K562 (cell line): ENCODE measurements at regions not wholly inside any gene's neighbourhood (a gene's known extent, or its start where the extent isn't known, plus 50 kb on each side); places are given as distances from the start of the nearest gene placed in this dataset.

Experiments used
- EP400 ChIP-seq: fragments of 450-650 bp; IDR thresholded peaks from 2 replicates; pipeline ENCODE4 v1.6.1; 2017; ENCODE audit warnings: antibody characterized with exemption, mild to moderate bottlenecking, moderate library complexity
- GATA2 ChIP-seq: sonication (generic); formaldehyde crosslinking; IDR thresholded peaks from 2 replicates; pipeline ENCODE4 v1.4.0; 2020; ENCODE audit warnings: mild to moderate bottlenecking, missing genetic modification reagents
- HMG20A ChIP-seq: fragments of 450-650 bp; formaldehyde crosslinking; conservative IDR thresholded peaks from 2 replicates; pipeline ENCODE4 v1.4.0; 2020; ENCODE audit warnings: mild to moderate bottlenecking, mixed read lengths
- HMG20B ChIP-seq: fragments of 250-450 bp; sonication (Bioruptor Pico); IDR thresholded peaks from 2 replicates; pipeline ENCODE4 v1.5.0; 2021; ENCODE audit warnings: mild to moderate bottlenecking
- MCM7 ChIP-seq, 2 experiments: fragments of 450-650 bp; IDR thresholded peaks; 2 replicates each; pipeline ENCODE4 v1.6.1; 2016 to 2018
- NCOA1 ChIP-seq: fragments of 450-650 bp; IDR thresholded peaks from 2 replicates; pipeline ENCODE4 v1.6.1; 2016; ENCODE audit warnings: low read depth
- PHF21A ChIP-seq: fragments of 450-650 bp; IDR thresholded peaks from 2 replicates; pipeline ENCODE4 v1.6.1; 2017; ENCODE audit warnings: low read depth, borderline replicate concordance
- PHTF2 ChIP-seq: fragments of 250-450 bp; sonication (Bioruptor Pico); IDR thresholded peaks from 2 replicates; pipeline ENCODE4 v1.5.0; 2021; ENCODE audit warnings: mild to moderate bottlenecking
- SMARCE1 ChIP-seq: fragments of 450-650 bp; IDR thresholded peaks from 2 replicates; pipeline ENCODE4 v1.7.1; 2016; ENCODE audit warnings: mild to moderate bottlenecking
- SNIP1 ChIP-seq: fragments of 450-650 bp; IDR thresholded peaks from 2 replicates; pipeline ENCODE4 v1.7.1; 2017; ENCODE audit warnings: low read depth, mild to moderate bottlenecking
- TCF7 ChIP-seq: sonication (generic); IDR thresholded peaks from 2 replicates; pipeline ENCODE4 v1.6.1; 2016; ENCODE audit warnings: antibody characterized with exemption, borderline replicate concordance
- TEAD4 ChIP-seq, 2 experiments: sonication (generic) in 1 of 2; formaldehyde crosslinking in 1 of 2; IDR thresholded peaks; 2 replicates each; pipeline versions ENCODE4 v1.6.1 to v1.8.0; 2012 to 2022; ENCODE audit warnings: borderline replicate concordance in 1 of 2, inconsistent platforms in 1 of 2, low read length in 1 of 2, mild to moderate bottlenecking in 1 of 2, missing genetic modification reagents in 1 of 2
- ZNF584 ChIP-seq: fragments of 200-800 bp; sonication (Bioruptor generic); IDR thresholded peaks from 2 replicates; pipeline ENCODE4 v1.6.1; 2016; ENCODE audit warnings: low read depth, mild to moderate bottlenecking, missing genetic modification characterization, missing compliant biosample characterization
- ZNF76 ChIP-seq: fragments of 250-450 bp; sonication (Bioruptor Pico); IDR thresholded peaks from 2 replicates; pipeline ENCODE4 v1.4.0; 2020; ENCODE audit warnings: mild to moderate bottlenecking, moderate library complexity, borderline replicate concordance
- ZNF79 ChIP-seq: fragments of 250-450 bp; sonication (Bioruptor Pico); IDR thresholded peaks from 2 replicates; pipeline ENCODE4 v1.4.0; 2020; ENCODE audit warnings: low read depth, mild to moderate bottlenecking, moderate library complexity
- ZZZ3 ChIP-seq: fragments of 450-650 bp; IDR thresholded peaks from 2 replicates; pipeline ENCODE4 v1.6.1; 2016; ENCODE audit warnings: antibody characterized with exemption, mild to moderate bottlenecking, moderate library complexity
- TF ChIP-seq, protein P1 (sequence below), 3 experiments: fragments of 200-800 bp in 1 of 3; fragments of 250-450 bp in 1 of 3; fragments of 450-650 bp in 1 of 3; sonication (Bioruptor Pico) in 1 of 3; sonication (Bioruptor generic) in 1 of 3; formaldehyde crosslinking in 1 of 3; IDR thresholded peaks; 2 replicates each; pipeline versions ENCODE4 v1.6.1 to v1.8.0; 2016 to 2022; ENCODE audit warnings: mild to moderate bottlenecking in 2 of 3, missing genetic modification characterization in 2 of 3, missing compliant biosample characterization in 1 of 3, moderate library complexity in 1 of 3
- TF ChIP-seq, protein P2 (sequence below): fragments of 450-650 bp; IDR thresholded peaks from one replicate; pipeline ENCODE4 v1.6.1; 2018; ENCODE audit warnings: mild to moderate bottlenecking, moderate library complexity; ENCODE audit not compliant: partially characterized antibody
- TF ChIP-seq, protein P3 (sequence below): IDR thresholded peaks from 2 replicates; pipeline ENCODE4 v1.6.1; 2012; ENCODE audit warnings: low read depth, low read length, improper control_type of control experiment, borderline replicate concordance

DNA sequence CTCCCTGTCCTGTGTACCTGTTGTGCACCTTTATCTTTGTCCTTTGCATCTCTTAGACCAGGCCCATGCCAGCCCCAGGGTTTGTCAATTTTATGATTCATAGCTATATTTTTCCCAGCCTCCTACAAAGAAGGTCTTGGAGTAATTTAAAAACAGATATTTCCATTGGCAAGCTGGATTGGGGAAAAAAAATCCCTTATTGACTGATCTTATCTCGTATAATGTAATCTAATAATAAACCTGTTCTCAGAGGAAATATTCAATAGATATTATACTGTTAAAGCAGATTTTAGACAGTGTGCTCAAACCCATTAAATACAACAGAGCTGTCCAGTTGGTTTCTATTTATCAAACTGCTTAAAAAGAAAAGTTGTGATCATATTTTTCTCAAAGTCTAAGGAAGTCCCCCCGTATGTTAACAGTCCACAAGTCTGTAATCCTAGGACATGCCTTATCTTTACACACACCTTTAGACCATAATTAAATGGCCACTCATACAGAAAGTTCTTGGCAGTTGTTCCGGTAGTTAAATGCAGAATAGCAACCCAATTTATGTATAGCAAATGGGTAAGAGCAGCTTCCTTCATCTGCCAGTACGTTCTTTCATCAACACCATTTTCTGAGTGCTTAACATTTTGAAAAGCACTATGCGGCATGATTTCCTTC, 700.9 kb upstream of the NR2F2 start (continued):
- TF ChIP-seq, protein P1, sequence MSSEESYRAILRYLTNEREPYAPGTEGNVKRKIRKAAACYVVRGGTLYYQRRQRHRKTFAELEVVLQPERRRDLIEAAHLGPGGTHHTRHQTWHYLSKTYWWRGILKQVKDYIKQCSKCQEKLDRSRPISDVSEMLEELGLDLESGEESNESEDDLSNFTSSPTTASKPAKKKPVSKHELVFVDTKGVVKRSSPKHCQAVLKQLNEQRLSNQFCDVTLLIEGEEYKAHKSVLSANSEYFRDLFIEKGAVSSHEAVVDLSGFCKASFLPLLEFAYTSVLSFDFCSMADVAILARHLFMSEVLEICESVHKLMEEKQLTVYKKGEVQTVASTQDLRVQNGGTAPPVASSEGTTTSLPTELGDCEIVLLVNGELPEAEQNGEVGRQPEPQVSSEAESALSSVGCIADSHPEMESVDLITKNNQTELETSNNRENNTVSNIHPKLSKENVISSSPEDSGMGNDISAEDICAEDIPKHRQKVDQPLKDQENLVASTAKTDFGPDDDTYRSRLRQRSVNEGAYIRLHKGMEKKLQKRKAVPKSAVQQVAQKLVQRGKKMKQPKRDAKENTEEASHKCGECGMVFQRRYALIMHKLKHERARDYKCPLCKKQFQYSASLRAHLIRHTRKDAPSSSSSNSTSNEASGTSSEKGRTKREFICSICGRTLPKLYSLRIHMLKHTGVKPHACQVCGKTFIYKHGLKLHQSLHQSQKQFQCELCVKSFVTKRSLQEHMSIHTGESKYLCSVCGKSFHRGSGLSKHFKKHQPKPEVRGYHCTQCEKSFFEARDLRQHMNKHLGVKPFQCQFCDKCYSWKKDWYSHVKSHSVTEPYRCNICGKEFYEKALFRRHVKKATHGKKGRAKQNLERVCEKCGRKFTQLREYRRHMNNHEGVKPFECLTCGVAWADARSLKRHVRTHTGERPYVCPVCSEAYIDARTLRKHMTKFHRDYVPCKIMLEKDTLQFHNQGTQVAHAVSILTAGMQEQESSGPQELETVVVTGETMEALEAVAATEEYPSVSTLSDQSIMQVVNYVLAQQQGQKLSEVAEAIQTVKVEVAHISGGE (CRISPR knock-in tag; IDR thresholded peaks at IDR 0.05), result no peak
- TF ChIP-seq TCF7, result no peak
- TF ChIP-seq MCM7 (IDR thresholded peaks at IDR 0.05), result no peak
- no peak for TF ChIP-seq HMG20B (CRISPR knock-in tag)
- no peak for TF ChIP-seq PHF21A
- TF ChIP-seq, protein P2, sequence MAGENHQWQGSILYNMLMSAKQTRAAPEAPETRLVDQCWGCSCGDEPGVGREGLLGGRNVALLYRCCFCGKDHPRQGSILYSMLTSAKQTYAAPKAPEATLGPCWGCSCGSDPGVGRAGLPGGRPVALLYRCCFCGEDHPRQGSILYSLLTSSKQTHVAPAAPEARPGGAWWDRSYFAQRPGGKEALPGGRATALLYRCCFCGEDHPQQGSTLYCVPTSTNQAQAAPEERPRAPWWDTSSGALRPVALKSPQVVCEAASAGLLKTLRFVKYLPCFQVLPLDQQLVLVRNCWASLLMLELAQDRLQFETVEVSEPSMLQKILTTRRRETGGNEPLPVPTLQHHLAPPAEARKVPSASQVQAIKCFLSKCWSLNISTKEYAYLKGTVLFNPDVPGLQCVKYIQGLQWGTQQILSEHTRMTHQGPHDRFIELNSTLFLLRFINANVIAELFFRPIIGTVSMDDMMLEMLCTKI, result no peak
- peak; percentile 46; the same call in 1 of the 2 replicates for TF ChIP-seq SMARCE1
- no peak for TF ChIP-seq SNIP1
- no peak for TF ChIP-seq PHTF2
- TF ChIP-seq ZNF76 (CRISPR knock-in tag), result no peak
- TF ChIP-seq NCOA1, result peak; percentile 19; the same call in 1 of the 2 replicates
- TF ChIP-seq TEAD4 (IDR thresholded peaks at IDR 0.05; ENCODE audit: low read length), result peak; percentile 79
- TF ChIP-seq TEAD4 (CRISPR knock-in tag; IDR thresholded peaks at IDR 0.05; ENCODE audit: borderline replicate concordance), result no peak
- TF ChIP-seq, protein P3, sequence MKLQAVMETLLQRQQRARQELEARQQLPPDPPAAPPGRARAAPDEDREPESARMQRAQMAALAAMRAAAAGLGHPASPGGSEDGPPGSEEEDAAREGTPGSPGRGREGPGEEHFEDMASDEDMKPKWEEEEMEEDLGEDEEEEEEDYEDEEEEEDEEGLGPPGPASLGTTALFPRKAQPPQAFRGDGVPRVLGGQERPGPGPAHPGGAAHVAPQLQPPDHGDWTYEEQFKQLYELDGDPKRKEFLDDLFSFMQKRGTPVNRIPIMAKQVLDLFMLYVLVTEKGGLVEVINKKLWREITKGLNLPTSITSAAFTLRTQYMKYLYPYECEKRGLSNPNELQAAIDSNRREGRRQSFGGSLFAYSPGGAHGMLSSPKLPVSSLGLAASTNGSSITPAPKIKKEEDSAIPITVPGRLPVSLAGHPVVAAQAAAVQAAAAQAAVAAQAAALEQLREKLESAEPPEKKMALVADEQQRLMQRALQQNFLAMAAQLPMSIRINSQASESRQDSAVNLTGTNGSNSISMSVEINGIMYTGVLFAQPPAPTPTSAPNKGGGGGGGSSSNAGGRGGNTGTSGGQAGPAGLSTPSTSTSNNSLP, result 0 out of 2 replicates have a peak, but pooled peaks have one; percentile 12
- no peak for TF ChIP-seq ZNF584 (CRISPR knock-in tag)
- no peak for TF ChIP-seq ZNF79
- no peak for TF ChIP-seq HMG20A
- TF ChIP-seq GATA2 (CRISPR knock-in tag), result peak; percentile 66; the same call in 1 of the 2 replicates
- no peak for TF ChIP-seq ZZZ3
- 0 out of 2 replicates have a peak, but pooled peaks have one; percentile 24 for TF ChIP-seq EP400
